SH-SY5Y (cell line): ENCODE measurements at regions not wholly inside any gene's neighbourhood (a gene's known extent, or its start where the extent isn't known, plus 50 kb on each side); places are given as distances from the start of the nearest gene placed in this dataset.

ENCODE experiments used
- GATA2 ChIP-seq: IDR thresholded peaks from 2 replicates; pipeline ENCODE4 v1.6.1; 2011; ENCODE audit warnings: mild to moderate bottlenecking, low read depth, low read length
- GATA3 ChIP-seq: IDR thresholded peaks from 2 replicates; pipeline ENCODE4 v1.6.1; 2011; ENCODE audit warnings: low read depth, mild to moderate bottlenecking, low read length, moderate library complexity

DNA sequence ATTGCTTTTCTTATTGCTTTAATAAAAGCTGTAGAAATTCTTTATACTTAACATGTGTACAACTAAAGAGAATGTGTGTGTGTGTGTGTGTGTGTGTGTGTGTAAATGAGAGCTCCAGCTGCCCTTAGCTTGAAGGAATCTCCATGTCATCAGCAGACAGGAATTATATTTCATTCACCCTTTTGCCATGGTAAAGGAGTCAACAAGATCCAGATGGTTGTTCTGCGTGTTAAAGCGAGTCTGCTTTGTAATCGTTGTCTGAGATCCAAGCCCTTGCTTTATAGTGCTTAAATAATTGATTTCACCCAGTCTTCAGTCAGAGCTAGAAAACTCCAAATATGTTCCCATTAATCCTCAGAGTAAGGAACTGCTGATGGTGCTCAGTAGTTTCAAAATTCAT lies 285.5 kb downstream of the PDGFC start:
- TF ChIP-seq GATA2 (no peak), GATA3 (no peak)
